DND-41 (cell line): ENCODE measurements at regions not wholly inside any gene's neighbourhood (a gene's known extent, or its start where the extent isn't known, plus 50 kb on each side); places are given as distances from the start of the nearest gene placed in this dataset.

ENCODE experiments used
- CTCF ChIP-seq: IDR thresholded peaks from 2 replicates; pipeline ENCODE4 v1.5.1; 2012; ENCODE audit warnings: borderline replicate concordance, low read length, moderate library complexity, mild to moderate bottlenecking; ENCODE audit not compliant: poor library complexity, severe bottlenecking; ENCODE audit errors: extremely low read depth
- EZH2 ChIP-seq: IDR thresholded peaks from 3 replicates; pipeline ENCODE4 v1.6.1; 2012; ENCODE audit warnings: borderline replicate concordance, low read depth, mild to moderate bottlenecking, moderate library complexity, low read length, inconsistent platforms; ENCODE audit not compliant: severe bottlenecking

GRCh38 chr5:163914910-163915309 is 409.5 kb downstream of the MAT2B start:
- TF ChIP-seq CTCF, result no peak
- no peak for TF ChIP-seq EZH2
